Sigmoid colon (tissue), 4 donors: ENCODE measurements at regions not wholly inside any gene's neighbourhood (a gene's known extent, or its start where the extent isn't known, plus 50 kb on each side); places are given as distances from the start of the nearest gene placed in this dataset.

Experiments
- EP300 ChIP-seq, 4 donors: sonication (generic); formaldehyde crosslinking; IDR thresholded peaks; one replicate each; pipeline ENCODE4 v1.6.1; 2017; ENCODE audit warnings: antibody characterized with exemption in 4 of 4
- POLR2A ChIP-seq, 2 donors: fragments of 450-650 bp; IDR thresholded peaks; one replicate each; pipeline ENCODE4 v1.6.1; 2016; ENCODE audit warnings: antibody characterized with exemption in 2 of 2, mild to moderate bottlenecking in 2 of 2, moderate library complexity in 2 of 2
- POLR2AphosphoS5 ChIP-seq, 4 donors: sonication (generic); formaldehyde crosslinking; IDR thresholded peaks; one replicate each; pipeline ENCODE4 v1.6.1; 2017; ENCODE audit warnings: antibody characterized with exemption in 4 of 4
- TF ChIP-seq, protein P1 (sequence below), 4 experiments: fragments of 450-650 bp in 3 of 4; fragments of 200-600 bp in 1 of 4; IDR thresholded peaks; one replicate each; pipeline ENCODE4 v1.5.1; 2016 to 2019; ENCODE audit warnings: antibody characterized with exemption in 4 of 4, mild to moderate bottlenecking in 3 of 4, moderate library complexity in 2 of 4

DNA sequence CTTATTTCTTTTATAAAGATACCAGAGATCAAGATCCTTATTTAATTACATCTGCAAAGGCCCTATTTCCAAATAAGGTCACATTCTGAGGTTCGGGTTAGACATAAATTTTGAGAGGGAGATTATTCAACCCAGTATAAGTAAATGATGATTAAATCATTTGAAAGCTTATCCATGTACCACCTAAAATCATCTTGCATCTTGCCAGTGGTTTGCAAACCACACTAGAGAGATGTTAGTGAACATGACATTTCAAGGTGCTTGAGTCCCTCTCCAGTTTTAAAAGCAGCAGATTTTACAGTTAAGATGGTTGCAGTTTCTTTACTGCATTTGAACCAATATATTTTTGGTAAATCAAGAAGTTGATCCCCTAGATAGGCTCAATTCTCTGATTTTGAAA lies 49.9 kb upstream of the TMPO start:
- TF ChIP-seq, protein P1, sequence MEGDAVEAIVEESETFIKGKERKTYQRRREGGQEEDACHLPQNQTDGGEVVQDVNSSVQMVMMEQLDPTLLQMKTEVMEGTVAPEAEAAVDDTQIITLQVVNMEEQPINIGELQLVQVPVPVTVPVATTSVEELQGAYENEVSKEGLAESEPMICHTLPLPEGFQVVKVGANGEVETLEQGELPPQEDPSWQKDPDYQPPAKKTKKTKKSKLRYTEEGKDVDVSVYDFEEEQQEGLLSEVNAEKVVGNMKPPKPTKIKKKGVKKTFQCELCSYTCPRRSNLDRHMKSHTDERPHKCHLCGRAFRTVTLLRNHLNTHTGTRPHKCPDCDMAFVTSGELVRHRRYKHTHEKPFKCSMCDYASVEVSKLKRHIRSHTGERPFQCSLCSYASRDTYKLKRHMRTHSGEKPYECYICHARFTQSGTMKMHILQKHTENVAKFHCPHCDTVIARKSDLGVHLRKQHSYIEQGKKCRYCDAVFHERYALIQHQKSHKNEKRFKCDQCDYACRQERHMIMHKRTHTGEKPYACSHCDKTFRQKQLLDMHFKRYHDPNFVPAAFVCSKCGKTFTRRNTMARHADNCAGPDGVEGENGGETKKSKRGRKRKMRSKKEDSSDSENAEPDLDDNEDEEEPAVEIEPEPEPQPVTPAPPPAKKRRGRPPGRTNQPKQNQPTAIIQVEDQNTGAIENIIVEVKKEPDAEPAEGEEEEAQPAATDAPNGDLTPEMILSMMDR (IDR thresholded peaks at IDR 0.05) = no peak
- TF ChIP-seq POLR2AphosphoS5 (IDR thresholded peaks at IDR 0.05) (no peak), EP300 (IDR thresholded peaks at IDR 0.05) (no peak), POLR2A (IDR thresholded peaks at IDR 0.05) (no peak)
